ENCODE measurements at regions not wholly inside any gene's neighbourhood (a gene's known extent, or its start where the extent isn't known, plus 50 kb on each side); places are given as distances from the start of the nearest gene placed in this dataset.
"Not testable (repeated sequence)": the region's sequence is repeated elsewhere in the genome, so short reads cannot be mapped to it uniquely, and the experiment has no call there.

- no peak for DNase-seq
Observed at GRCh38 chr9:97773723-97774122, 76.6 kb upstream of the XPA start.

DNA sequence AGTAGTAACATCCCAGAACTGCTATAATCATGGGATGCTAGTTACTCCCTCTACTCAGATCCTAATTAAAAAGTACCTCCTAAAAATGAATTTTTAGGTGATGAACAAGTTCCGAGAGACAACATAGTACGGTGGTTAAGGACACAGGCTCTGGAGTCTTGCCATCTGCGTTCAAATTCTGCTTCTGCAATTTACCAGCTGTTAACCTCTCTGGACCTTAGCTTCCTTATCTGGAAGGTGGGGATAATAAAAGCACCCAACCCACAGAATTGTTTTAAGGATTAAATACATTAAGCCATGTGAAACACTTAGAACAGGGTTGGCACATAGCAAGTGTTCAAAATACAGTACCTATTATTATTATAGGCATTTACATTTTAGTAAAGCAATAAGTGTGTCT, 77.5 kb upstream of the XPA start:
- DNase-seq = no peak

- not testable (repeated sequence) for DNase-seq
Observed at GRCh38 chr9:97778740-97779139, 74.3 kb upstream of the FOXE1 start.

GRCh38 chr9:97779608-97780007, 73.4 kb upstream of the FOXE1 start:
- DNase-seq = no peak

DNA sequence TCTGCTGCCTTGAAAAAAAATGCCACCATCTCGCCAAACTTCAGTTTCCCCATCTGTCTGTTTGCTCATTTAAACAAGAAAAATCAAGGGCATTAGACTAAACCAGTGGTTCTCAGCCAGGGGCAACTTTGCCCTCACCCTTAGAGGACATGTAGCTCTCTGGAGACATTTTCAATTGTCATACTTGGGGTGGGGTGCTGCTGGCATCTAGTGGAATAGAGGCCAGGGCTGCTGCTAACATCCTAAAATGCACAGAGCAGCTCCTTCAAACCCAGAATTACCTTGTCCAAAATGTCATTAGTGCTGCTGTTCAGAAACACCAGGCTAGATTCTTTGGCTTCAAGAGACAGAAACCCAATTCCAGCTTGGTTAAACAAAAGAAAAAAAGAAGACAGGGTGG, 71.1 kb upstream of the FOXE1 start:
- no peak for DNase-seq

- DNase-seq = no peak
Observed at GRCh38 chr9:97786341-97786740, 66.7 kb upstream of the FOXE1 start.

- DNase-seq = no peak
Observed at GRCh38 chr9:97787551-97787950, 65.5 kb upstream of the FOXE1 start.

GRCh38 chr9:97788763-97789663, 64.0 kb upstream of the FOXE1 start:
- no peak for DNase-seq

- DNase-seq = no peak
Observed at GRCh38 chr9:97790542-97790941, 62.5 kb upstream of the FOXE1 start.

DNA sequence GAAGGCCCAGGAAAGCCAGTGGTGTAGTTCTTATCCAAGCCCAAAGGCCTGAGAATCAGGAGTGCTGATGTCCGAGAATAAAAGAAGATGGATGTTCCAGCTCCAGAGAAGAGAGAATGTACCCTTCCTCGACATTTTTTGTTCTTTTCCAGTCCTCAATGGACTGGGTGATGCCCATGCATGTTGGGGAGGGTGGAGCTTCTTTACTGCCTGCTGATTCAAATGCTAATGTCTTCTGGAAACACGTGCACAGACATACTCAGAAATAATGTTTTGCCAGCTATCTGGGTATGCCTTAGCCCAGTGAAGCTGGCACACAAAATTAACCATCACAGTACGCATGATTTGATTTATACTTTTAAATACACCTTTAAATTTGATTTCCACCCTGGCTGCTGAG, 61.5 kb upstream of the FOXE1 start:
- no peak for DNase-seq

GRCh38 chr9:97793067-97793466, 60.0 kb upstream of the FOXE1 start:
- no peak for DNase-seq

DNA sequence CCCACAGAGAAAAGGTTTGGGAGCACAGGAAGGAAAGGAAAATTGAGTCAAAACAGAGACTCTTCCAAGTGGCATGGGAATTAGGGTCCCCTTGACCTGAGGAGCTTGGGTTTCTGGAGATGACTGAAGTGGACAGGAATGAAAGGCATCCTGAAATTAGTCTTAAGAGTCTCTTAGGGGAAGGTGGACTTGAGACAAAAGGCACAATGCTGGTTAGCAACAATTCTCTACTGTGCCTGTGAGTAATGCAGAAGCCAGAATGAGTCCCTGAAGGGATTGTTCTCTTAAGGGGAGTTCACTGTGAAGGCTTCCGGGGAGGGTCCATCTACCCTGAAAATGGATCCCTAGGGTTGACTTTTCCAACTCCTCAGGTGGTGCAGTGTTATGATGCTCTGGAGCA, 58.4 kb upstream of the FOXE1 start:
- no peak for DNase-seq

- DNase-seq = not testable (repeated sequence)
Observed at GRCh38 chr9:97796176-97796575, 56.9 kb upstream of the FOXE1 start.

GRCh38 chr9:97801180-97801579, 51.8 kb upstream of the FOXE1 start:
- DNase-seq = no peak

GRCh38 chr9:97802276-97802675, 50.8 kb upstream of the FOXE1 start:
- no peak for DNase-seq

- DNase-seq = peak; percentile 8
Observed at GRCh38 chr9:97803167-97804058, 49.6 kb upstream of the FOXE1 start.
